ENCODE measurements at regions not wholly inside any gene's neighbourhood (a gene's known extent, or its start where the extent isn't known, plus 50 kb on each side); places are given as distances from the start of the nearest gene placed in this dataset.

DNA sequence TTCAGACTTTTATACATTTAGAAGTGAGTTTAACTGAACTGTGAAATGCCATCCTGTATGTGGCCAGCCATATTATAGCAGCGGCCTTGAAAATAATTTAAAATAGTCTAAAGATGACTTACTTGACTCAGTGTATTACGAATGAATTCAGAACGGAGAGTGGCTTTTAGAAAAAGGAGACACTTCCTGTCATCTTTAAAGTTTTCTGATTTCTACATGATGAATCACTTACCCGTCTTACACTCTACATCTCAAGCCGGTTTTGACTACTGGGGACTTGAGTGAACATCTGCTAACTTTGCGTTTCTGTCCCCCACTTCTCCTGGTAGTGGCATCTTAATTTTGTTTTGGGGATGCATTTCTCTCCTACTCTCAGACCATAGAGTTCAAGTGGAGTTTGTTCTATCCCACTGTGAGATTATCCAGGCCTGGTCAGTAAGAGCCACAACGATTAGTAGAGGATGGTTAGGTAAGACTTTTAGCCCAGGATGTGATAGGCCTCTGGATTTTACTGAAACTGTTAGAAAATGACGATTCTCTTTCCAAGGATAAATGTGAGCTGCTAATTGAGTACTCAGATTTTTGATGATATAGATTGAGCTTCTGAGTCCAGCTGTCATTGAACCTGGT lies 175.4 kb upstream of the CADPS start:
- TF ChIP-seq, protein P1, sequence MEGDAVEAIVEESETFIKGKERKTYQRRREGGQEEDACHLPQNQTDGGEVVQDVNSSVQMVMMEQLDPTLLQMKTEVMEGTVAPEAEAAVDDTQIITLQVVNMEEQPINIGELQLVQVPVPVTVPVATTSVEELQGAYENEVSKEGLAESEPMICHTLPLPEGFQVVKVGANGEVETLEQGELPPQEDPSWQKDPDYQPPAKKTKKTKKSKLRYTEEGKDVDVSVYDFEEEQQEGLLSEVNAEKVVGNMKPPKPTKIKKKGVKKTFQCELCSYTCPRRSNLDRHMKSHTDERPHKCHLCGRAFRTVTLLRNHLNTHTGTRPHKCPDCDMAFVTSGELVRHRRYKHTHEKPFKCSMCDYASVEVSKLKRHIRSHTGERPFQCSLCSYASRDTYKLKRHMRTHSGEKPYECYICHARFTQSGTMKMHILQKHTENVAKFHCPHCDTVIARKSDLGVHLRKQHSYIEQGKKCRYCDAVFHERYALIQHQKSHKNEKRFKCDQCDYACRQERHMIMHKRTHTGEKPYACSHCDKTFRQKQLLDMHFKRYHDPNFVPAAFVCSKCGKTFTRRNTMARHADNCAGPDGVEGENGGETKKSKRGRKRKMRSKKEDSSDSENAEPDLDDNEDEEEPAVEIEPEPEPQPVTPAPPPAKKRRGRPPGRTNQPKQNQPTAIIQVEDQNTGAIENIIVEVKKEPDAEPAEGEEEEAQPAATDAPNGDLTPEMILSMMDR (IDR thresholded peaks at IDR 0.05) = no peak
- no peak for TF ChIP-seq POLR2A (IDR thresholded peaks at IDR 0.05)
